Body of pancreas (tissue), 4 donors: ENCODE measurements at regions not wholly inside any gene's neighbourhood (a gene's known extent, or its start where the extent isn't known, plus 50 kb on each side); places are given as distances from the start of the nearest gene placed in this dataset.

Source experiments
- CTCF ChIP-seq, 7 experiments: fragments of 450-650 bp in 4 of 7; fragments of 200-600 bp in 3 of 7; sonication (generic) in 3 of 7; IDR thresholded peaks; one replicate each; pipeline ENCODE4 v1.5.1; 2016 to 2019; ENCODE audit warnings: antibody characterized with exemption in 7 of 7
- POLR2A ChIP-seq, 3 donors: fragments of 450-650 bp; IDR thresholded peaks; one replicate each; pipeline ENCODE4 v1.6.1; 2016; ENCODE audit warnings: antibody characterized with exemption in 3 of 3, mild to moderate bottlenecking in 2 of 3

DNA sequence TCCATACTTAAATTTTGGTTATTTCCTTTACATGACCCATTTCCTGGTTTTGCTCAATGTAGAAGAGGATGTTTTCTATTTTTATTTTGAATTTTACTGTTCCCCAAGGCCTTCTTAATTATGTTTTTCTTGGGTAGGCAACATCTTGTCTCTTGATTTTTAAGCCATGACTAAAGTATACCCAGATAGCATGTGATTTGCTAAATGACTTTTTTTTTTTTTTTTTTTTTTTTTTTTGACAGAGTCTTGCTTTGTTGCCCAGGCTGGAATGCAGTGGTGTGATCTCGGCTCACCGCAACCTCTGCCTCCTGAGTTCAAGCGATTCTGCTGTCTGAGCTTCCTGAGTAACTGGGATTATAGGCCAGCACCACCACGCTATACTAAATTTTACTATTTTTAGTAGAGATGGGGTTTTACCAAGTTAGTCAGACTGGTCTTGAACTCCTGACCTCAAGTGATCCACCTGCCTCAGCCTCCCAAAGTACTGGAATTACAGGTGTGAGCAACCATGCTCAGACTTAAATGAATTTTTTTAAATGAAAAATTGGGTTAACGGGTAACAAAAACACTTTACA, 198.6 kb upstream of the DAB2 start:
- TF ChIP-seq POLR2A (IDR thresholded peaks at IDR 0.05) (no peak), CTCF (IDR thresholded peaks at IDR 0.05) (no peak)
